Skeletal muscle satellite cell (primary cell): ENCODE measurements at regions not wholly inside any gene's neighbourhood (a gene's known extent, or its start where the extent isn't known, plus 50 kb on each side); places are given as distances from the start of the nearest gene placed in this dataset.
A peak's percentile ranks its signal among the peaks of the same experiment; 100 is the strongest.

ENCODE experiments used
- H3K27me3 ChIP-seq: 2 replicates; pipeline ENCODE4 v1.7.0; 2013; ENCODE audit warnings: low read length; ENCODE audit not compliant: control insufficient read depth, insufficient read depth
- H3K36me3 ChIP-seq: 2 replicates; pipeline ENCODE4 v1.7.0; 2013; ENCODE audit warnings: mild to moderate bottlenecking, control low read depth, low read length; ENCODE audit not compliant: insufficient read depth
- H3K4me1 ChIP-seq: 2 replicates; pipeline ENCODE4 v1.7.0; 2013; ENCODE audit warnings: low read length; ENCODE audit not compliant: control insufficient read depth, insufficient read depth
- H3K4me2 ChIP-seq: 2 replicates; pipeline ENCODE4 v1.7.0; 2013; ENCODE audit warnings: mild to moderate bottlenecking, low read length
- H3K4me3 ChIP-seq: 2 replicates; pipeline ENCODE4 v1.7.0; 2013; ENCODE audit warnings: low read length
- H3K9ac ChIP-seq: 2 replicates; pipeline ENCODE4 v1.7.0; 2013; ENCODE audit warnings: mild to moderate bottlenecking, low read depth, low read length, moderate library complexity
- H3K9me3 ChIP-seq: replicated peaks from 2 replicates; pipeline ENCODE4 v1.7.0; 2013; ENCODE audit warnings: mild to moderate bottlenecking, control low read depth, low read length

DNA sequence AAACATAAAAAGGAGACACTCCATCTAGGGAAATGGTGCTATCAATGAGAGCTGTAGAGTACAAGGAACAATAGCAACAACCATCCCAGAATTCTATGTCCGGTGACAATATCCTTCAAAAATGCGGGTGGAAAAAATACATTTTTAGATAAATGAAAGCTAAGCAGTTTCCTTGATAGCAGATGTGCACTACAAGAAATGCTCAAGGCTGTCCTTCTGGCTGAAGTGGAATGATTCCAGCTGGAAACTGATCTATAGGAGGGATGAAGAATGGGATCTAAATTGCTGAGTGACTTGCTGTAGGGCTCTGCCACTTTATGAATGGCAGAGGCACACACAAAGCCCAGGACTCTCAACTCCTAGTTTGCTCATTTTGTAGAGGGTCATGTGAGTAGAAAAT is 763.1 kb downstream of the C6orf118 start:
- no peaks in the 10 kb centered on the region for H3K4me1 ChIP-seq
- H3K9ac ChIP-seq: no peak overlapping the region
- no peaks in the 10 kb centered on the region for H3K36me3 ChIP-seq
- H3K4me3 ChIP-seq: no peak overlapping the region
- H3K9me3 ChIP-seq: no peaks in the 10 kb centered on the region
- H3K27me3 ChIP-seq: no peaks in the 10 kb centered on the region
- no peak overlapping the region for H3K4me2 ChIP-seq

DNA sequence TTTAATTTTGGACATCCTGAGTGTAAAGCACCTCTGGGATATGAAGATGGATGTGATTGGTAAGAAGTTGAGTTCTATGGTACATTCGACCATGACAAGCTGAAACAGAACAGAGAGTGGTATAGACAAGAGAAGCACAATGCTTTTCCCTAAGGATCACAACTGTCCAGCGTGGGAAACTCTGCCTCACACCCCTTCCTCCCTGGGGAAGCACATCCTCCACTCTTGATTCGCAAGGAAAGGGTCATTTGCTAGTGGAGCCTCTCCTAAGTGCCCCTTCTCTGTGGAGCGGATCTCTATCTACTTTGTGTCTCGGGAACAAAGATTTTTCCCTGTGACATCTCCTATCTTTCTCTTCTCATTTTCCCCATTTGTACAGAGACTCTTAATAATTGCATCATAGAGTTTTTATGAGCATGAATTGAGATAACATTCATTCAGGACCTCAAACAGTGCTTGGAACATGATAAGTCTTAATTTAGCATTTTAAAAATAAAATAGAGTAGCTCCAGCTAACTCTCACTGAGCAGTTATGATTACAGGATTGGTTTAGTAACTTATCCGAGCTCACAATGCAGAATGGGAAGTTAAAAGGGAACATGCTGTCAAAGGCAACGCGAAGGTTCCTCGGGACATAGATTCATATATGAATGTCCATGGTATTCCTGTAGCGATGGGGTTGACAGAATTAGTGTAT is 775.2 kb downstream of the C6orf118 start:
- Histone ChIP-seq H3K9me3 (no peaks in the 10 kb centered on the region), H3K4me2 (no peak overlapping the region), H3K4me3 (no peak overlapping the region), H3K4me1 (no peaks in the 10 kb centered on the region), H3K27me3 (no peaks in the 10 kb centered on the region), H3K9ac (no peak overlapping the region), H3K36me3 (no peaks in the 10 kb centered on the region)

DNA sequence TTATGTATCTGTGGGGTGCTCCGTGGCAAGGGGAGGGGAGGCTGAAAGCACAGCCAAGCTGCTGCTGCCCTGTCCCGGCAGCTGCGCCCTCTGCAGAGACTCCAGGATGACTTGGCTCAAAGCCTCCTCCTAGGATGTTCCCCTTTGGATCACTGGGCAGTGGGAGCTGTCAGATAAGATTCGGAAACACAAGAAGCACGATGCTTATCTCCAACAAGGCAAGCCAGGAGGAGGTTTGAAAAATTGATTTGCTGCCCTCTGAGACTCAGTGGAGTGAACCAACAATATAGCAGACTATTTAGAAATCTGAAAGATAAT is 776.4 kb downstream of the C6orf118 start:
- Histone ChIP-seq H3K4me1 (no peaks in the 10 kb centered on the region), H3K4me2 (no peak overlapping the region), H3K9ac (no peak overlapping the region), H3K36me3 (no peaks in the 10 kb centered on the region), H3K4me3 (no peak overlapping the region), H3K9me3 (no peaks in the 10 kb centered on the region), H3K27me3 (no peaks in the 10 kb centered on the region)

DNA sequence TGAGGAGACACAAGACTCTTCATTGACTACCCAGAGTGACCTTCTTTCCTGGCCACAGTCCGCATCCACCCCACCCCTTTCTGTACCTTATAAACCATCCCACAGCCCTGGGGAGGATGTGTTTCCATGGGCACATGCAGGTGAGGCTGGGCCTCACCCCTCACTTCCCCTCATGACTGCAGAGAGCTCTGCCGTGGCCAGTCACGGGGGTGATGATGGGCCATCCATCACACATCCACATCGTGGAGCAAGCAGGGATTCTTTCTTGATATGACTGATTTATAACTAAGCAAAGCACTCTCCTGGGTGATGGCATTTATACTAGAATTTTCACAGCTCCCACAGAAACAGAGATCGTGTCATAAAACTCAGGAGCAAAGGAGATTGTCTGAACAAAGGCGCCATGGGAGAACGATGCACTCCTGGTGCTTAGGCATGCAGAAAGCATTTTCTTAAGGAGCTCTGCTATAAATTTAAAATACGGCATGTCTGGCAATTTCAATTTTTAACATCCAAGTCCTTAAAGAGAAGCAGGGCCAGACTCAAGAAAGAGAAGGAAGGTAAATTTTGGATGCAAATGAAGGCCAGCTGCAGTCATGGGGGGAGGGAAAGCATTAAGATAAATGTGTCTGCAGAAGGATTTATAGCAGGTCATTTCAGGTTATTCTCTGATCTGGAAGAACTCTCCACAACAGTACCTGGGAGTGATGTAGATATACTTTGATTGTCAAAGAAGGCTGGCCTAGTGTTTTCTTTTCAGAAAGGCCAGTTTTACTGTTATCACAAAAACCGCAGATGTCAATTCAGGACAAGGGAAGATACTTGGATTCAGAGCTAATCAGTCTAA is 777.0 kb downstream of the C6orf118 start:
- H3K27me3 ChIP-seq: no peaks in the 10 kb centered on the region
- no peak overlapping the region for H3K4me2 ChIP-seq
- no peak overlapping the region for H3K9ac ChIP-seq
- no peaks in the 10 kb centered on the region for H3K4me1 ChIP-seq
- H3K4me3 ChIP-seq: no peak overlapping the region
- no peaks in the 10 kb centered on the region for H3K9me3 ChIP-seq
- H3K36me3 ChIP-seq: no peaks in the 10 kb centered on the region

DNA sequence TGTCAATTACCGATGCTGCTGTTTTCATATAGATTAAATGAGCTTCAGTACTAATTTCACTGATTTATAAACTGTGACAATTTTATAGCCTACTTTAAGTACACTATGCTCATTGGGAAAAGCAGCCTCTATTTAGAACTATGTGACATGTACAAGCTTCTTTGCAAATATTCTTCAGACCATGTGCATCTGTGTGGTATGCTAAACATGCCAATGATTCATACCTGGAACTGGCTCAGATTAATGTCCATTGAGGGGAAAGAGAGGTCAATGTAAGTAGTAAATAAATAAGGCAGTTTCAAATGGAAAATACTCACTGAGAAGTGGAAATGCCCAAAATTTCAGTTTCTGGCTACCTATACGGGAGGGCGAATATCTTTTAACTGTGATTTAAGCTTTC is 777.7 kb downstream of the C6orf118 start:
- no peaks in the 10 kb centered on the region for H3K36me3 ChIP-seq
- H3K27me3 ChIP-seq: no peaks in the 10 kb centered on the region

DNA sequence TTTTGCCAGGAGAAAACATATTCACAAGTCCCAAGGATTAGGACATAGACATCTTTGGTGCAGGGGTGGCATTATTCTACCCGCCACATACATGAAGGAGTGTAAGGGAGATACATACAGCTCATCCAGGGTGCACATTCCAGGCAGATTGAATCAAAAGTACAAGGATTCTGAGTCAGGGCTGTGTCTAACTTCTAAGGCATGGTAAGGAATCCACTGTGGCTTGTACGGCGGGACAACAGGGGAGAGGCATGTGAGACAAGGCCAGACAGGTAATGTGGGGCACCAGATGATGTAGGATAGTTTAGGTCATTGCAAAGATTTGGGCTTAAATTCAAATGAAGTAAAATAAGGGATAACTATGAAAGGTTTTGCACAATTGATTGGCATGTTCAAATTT is 780.9 kb downstream of the C6orf118 start:
- H3K27me3 ChIP-seq: no peaks in the 10 kb centered on the region
- no peak overlapping the region for H3K4me3 ChIP-seq
- no peak overlapping the region for H3K9ac ChIP-seq
- no peak overlapping the region for H3K4me2 ChIP-seq
- no peaks in the 10 kb centered on the region for H3K36me3 ChIP-seq
- H3K9me3 ChIP-seq: peaks cover 5% of the 10 kb centered on the region
- no peaks in the 10 kb centered on the region for H3K4me1 ChIP-seq

More for the DNA sequence above, 777.7 kb downstream of the C6orf118 start:
- Histone ChIP-seq H3K4me1 (no peaks in the 10 kb centered on the region), H3K4me2 (no peak overlapping the region), H3K9me3 (no peaks in the 10 kb centered on the region), H3K4me3 (no peak overlapping the region), H3K9ac (no peak overlapping the region)

DNA sequence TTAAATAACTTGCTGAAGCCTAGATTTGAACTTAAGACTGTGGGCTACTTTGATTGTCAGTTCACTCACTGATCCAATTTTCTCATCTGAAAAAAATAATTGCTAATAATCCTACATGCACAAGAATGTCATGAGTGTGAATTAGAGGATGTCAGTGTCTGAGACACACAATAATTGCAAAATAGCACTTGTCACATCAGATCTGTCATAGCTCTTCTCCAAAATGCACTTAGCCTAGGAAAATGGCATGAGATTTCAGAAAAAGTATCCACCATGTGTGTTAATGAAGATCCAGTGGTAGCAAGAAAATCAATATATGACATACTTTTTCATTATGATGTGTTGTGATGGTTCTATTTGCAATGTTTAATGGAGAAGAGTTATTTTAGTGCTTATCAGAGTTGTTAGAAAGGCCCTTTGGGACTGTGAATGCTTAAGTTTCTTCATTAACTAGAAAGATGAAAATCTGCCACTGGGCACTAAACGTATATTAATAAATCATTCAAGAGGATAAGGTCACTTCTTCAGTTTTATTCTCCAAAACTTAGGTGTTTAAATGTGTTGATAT is 786.2 kb downstream of the C6orf118 start:
- peaks cover 5% of the 10 kb centered on the region for H3K9me3 ChIP-seq
- no peak overlapping the region for H3K4me3 ChIP-seq
- H3K4me2 ChIP-seq: no peak overlapping the region
- no peak overlapping the region for H3K9ac ChIP-seq
- H3K27me3 ChIP-seq: no peaks in the 10 kb centered on the region
- no peaks in the 10 kb centered on the region for H3K4me1 ChIP-seq
- no peaks in the 10 kb centered on the region for H3K36me3 ChIP-seq

DNA sequence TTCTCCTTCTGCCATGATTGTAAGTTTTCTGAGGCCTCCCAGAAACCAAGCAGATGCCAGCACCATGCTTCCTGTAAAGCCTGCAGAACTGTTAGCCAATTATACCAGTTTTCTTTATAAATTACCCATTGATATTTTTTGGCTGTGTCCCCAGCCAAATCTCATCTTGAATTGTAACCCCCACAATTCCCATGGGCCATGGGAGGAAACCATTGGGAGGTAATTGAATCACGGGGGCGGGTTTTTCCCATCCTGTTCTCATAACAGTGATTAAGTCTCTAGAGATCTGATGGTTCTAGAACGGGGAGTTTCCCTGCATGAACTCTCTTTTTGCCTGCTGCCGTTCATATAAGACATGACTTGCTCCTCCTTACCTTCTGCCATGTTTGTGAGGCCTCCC is 788.5 kb downstream of the C6orf118 start:
- Histone ChIP-seq H3K4me2 (no peak overlapping the region), H3K36me3 (no peaks in the 10 kb centered on the region), H3K9me3 (no peaks in the 10 kb centered on the region), H3K4me1 (no peaks in the 10 kb centered on the region), H3K27me3 (no peaks in the 10 kb centered on the region), H3K9ac (no peak overlapping the region), H3K4me3 (no peak overlapping the region)

DNA sequence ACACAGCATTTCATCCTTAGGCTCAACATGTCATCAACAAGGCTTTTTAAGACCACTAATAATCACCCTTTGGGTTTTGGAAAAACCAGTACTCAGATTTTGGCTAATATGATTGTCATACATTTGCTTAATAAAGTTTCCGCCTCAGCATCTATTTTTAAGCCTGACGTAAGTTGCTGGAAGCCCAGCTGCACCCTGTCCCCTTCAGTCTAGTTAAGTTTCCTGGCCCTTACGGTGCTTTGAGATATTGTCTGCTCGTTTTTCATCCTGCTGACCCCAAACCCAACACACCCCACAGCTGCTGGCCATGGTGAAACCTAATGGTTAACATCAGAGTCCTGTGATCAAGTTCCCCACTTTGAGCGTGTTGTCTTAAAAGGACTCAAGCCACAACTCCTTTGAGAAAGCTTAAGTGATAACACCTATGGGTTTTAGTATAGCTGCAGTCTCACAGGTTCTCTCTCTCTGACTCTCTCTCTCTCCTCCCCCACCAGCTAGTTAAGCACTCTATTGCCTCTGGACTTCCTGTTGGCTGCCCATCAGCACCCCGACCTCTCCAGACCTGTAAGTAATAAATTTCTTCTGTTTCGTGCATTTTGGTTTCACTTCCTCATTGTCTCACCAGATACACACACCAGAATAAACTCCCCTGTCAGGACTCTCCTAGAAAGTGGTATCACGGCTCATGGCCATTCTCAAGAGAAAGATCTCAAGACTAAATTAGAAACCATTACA is 802.0 kb downstream of the C6orf118 start:
- no peaks in the 10 kb centered on the region for H3K9me3 ChIP-seq
- H3K4me3 ChIP-seq: peak overlapping the region; percentile 43
- no peak overlapping the region for H3K9ac ChIP-seq
- H3K27me3 ChIP-seq: no peaks in the 10 kb centered on the region
- H3K36me3 ChIP-seq: no peaks in the 10 kb centered on the region
- peak overlapping the region; percentile 65 for H3K4me2 ChIP-seq
- H3K4me1 ChIP-seq: peaks cover 3% of the 10 kb centered on the region

DNA sequence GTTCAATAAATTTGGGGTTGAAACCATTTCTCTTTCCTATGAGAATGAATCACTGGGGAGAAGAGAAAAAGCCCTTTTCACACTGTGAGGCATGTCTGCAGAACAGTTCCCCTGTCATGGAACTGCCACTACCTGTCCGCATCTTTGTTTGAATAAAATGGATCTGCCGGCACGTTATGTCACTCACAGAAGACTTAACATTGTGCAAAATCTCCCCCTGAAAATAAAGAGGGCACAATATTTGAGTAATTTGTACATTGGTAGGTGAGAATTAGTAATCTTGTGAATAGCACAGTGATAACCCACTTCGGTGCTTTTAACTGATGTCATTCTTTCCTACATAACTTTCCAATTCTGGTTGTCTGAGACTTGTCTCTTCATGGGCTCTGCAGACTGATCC is 804.0 kb downstream of the C6orf118 start:
- Histone ChIP-seq H3K9me3 (no peaks in the 10 kb centered on the region), H3K9ac (no peak overlapping the region), H3K36me3 (no peaks in the 10 kb centered on the region), H3K4me2 (no peak overlapping the region), H3K27me3 (no peaks in the 10 kb centered on the region), H3K4me1 (peaks cover 3% of the 10 kb centered on the region), H3K4me3 (no peak overlapping the region)

DNA sequence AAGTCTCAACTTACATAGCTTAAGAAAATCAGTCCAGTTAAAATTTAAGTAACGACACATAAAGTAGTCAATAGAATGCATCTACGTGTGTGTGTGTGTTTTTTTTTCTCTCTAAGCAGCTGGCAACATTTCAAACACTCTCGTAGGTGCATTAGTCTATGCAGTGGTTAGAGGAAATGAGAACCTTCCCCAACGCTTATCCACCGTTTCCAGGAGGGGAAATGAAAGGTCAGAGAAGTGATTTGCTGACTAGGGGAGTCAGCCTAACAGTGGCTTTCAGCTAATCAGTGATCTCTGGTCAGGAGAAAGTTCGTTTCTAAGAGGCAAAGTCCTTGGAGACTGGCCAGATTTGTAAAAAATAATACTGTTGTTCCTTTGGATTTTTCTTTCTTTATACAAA is 806.6 kb downstream of the C6orf118 start:
- Histone ChIP-seq H3K4me3 (no peak overlapping the region), H3K4me1 (peaks cover 3% of the 10 kb centered on the region), H3K36me3 (no peaks in the 10 kb centered on the region), H3K9me3 (no peaks in the 10 kb centered on the region), H3K9ac (no peak overlapping the region), H3K4me2 (no peak overlapping the region), H3K27me3 (no peaks in the 10 kb centered on the region)
